GM19240 (cell line): ENCODE measurements at regions not wholly inside any gene's neighbourhood (a gene's known extent, or its start where the extent isn't known, plus 50 kb on each side); places are given as distances from the start of the nearest gene placed in this dataset.

ENCODE experiments used
- DNase-seq: peaks from one replicate; pipeline ENCODE4 v3.0.0; 2011; ENCODE audit warnings: low spot score; ENCODE audit not compliant: insufficient read length

DNA sequence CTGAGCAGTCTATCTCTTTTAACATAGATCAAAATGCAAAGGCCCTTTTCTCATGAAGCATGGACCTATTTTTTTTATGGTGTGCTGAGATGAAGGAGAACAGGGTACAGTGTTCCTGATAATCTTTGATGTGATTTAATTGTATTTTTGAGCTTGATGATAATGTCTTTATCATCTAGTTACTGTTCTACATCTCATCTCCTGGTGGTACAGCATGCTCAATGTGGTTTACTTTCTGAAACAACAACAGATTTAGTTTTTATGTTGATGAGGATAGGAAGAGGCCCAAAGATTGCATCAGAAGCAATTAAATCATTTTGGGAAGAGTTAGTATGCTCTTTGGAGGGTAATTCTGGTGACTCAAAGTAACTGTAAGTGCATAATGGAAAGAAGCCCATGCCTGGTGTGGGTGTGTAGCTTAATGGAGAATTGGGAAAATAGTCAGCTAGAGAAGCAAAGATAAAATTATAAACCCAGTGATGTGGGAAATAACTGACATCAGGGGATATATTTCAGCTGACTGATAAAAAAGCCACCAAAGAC is 123.0 kb upstream of the KCNN2 start:
- no peak for DNase-seq

DNA sequence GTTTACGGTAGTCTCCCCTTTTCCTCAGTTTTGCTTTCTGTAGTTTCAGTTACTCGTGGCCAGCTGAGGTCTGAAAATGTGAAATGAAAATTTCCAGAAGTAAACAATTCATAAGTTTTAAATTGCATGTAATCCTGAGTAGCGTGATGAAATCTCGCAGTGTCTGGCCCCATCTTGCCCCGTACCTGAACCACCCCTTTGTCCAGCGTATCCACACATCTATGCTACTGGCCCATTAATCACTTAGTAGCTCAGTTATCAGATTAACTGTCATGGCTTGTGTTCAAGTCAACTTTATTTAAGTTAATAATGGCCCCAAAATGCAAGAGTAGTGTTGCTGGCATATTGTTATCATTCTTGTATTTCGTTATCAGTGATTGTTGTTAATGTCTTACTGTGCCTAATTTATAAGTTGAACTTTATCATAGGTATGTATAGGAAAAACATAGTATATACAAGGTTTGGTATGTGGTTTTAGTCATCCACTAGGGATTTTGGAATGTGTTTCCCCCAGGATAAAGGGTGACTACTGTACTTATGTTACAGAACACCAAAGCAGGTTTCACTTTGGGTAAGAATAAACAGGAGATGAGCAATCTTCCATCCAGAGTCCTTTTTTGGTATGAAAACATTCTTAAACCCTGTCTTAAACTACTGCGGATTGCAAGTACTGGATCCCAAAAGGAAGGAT is 118.4 kb upstream of the KCNN2 start:
- no peak for DNase-seq

DNA sequence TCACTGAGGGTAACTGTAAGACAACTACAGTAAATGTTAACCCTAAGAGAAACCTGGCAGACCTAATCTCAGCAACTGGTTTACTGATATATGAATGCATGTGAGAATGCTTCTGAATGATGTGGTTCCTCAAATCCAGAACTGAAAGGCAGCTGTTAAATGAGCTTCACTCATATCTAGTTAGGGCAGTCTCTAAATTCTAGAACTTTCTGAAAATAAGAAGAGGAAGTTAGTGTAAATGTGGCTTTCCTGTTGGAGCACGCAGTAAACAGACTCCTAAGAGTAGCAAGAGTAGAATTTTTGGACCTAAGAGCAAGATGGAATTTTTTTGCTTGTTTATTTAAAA is 117.9 kb upstream of the KCNN2 start:
- DNase-seq: no peak

GRCh38 chr5:114249823-114250222 is 112.0 kb upstream of the KCNN2 start:
- DNase-seq: no peak

DNA sequence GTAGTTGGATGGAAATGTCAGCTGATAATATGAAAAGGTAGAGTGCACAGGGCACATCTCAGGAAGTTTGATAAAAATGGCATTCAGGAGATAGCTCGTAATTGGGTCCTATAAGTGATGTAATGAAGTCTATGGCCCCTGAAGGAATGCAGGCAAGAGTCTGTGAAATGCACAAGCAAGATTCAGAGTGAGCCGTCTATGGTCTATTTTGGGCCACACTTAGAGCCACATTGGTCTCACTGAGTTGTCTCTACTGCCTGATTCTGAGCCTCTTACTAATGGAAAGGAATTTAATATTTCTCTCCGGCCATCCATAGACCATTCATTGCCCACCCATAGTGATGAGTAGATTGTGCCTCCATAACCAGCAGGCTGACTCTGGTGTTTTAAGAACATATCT is 111.3 kb upstream of the KCNN2 start:
- DNase-seq: no peak

DNA sequence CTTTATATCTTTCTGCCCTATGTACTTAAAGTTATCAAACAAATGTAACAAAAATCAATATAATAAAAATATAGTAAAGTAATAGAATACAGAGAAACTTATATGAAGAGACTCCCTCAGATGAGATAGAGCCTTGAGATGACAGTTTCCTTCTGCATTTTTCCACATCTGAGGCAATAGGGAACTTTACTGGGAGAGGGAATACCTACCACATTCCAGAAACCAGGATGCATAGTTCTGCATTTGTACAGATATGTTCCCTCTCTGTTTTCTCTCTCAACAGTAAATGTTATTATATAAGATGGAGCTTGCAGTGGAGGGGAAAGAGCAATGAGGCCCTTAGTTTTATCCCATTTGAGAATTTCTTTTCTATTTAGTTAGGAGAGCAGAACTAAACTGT is 109.6 kb upstream of the KCNN2 start:
- no peak for DNase-seq

GRCh38 chr5:114255260-114255659 is 106.6 kb upstream of the KCNN2 start:
- no peak for DNase-seq

GRCh38 chr5:114261989-114262388 is 99.9 kb upstream of the KCNN2 start:
- no peak for DNase-seq

GRCh38 chr5:114265432-114266060 is 96.3 kb upstream of the KCNN2 start:
- no peak for DNase-seq

DNA sequence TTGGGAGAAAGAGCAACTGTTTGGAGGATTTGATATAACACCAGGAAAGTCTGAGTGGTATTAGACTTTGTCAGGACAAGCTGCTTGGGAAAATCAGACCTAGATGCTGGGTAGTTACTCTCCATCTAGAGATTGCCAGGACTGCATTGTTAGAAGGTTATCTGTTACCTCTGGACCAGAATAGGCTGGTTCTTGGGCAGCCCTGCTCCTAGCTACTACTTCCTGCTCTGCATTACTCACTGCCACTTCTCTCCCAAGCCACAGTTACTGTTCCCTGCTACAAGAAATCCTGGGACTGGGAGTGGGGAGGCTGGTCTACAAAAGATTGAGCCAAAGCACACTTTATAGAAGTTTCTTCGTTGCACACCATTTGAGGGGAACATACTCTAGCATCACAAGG is 95.5 kb upstream of the KCNN2 start:
- DNase-seq: no peak

DNA sequence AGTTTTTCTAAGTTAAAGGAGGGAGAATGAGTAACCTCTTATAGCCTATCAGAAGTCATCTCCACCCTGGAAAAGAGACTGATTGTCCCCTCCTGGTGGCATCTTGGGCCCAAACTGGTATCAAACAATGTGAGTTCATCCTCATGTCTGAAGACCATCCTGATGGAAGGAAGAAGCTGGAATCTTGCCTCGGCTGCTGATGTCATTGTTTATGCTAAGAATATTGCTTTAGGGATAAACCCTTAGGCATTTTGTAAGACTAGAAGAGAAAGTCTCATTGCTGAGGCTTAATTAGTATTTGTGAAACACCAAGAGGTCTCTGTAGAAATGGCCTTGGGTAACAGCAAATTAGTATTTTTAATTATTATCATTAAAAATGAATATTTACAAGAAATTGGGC is 65.7 kb upstream of the KCNN2 start:
- no peak for DNase-seq

- DNase-seq: no peak
Measured at GRCh38 chr5:114297915-114298314, 64.0 kb upstream of the KCNN2 start.

DNA sequence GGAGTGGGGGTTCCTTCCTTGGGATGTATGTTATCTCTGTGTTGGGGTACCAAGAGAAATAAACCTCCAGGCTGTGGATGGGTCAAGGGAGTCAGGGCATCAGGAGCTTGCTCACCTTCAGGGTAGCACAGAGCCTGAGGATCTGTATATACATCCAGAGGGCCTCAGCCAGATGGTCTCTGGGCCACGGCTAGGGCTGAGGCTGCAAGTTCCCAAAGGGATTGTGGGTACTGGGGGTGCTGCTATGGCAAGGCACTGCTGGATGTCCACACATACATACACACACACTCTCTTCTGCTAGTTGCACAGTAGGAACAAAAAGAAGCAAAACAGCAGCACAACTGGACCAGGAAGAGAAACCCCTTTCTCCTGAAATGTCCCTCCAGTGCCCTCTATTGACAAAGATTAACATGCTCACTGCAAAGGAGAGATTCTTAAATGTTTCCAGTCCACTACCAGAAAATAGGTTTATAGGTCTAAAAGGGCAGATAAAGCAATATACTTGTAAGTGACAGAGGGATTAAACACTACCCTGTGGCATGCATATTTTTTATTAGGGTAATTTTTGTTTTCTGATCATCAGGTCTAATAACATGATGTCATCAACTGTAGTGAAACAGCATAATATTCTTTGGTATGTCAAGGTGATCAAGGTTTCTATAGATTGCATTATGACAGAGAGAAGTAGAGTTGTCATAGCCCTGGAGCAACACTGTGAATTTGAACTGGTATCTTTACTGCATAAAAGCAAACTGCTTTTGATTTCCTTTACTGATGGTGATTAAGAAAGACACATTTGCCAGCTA is 56.3 kb upstream of the KCNN2 start:
- DNase-seq: no peak

GRCh38 chr5:114308017-114308416 is 53.9 kb upstream of the KCNN2 start:
- no peak for DNase-seq

GRCh38 chr5:114308508-114308907 is 53.4 kb upstream of the KCNN2 start:
- DNase-seq: no peak

DNA sequence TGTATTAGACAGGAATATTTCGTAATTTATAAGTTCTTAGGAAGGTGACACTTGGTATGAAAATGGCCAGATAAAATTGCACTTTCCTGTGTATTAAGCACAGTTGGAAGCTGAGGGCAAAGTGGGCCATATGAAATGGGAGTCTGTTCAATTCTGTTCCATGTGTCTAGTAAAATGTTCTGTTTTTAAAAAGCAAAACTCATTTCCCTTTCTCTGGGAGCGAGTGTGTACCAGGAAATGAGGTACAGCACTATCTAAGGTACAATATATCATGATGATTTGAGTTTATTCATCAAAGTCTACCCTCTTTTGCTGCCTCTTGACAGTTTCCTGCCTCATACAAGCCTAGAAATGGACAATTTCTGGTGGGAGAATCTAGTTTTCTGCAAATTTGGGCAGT is 51.2 kb upstream of the KCNN2 start:
- DNase-seq: no peak

- no peak for DNase-seq
Measured at GRCh38 chr5:114311281-114311680, 50.6 kb upstream of the KCNN2 start.

DNA sequence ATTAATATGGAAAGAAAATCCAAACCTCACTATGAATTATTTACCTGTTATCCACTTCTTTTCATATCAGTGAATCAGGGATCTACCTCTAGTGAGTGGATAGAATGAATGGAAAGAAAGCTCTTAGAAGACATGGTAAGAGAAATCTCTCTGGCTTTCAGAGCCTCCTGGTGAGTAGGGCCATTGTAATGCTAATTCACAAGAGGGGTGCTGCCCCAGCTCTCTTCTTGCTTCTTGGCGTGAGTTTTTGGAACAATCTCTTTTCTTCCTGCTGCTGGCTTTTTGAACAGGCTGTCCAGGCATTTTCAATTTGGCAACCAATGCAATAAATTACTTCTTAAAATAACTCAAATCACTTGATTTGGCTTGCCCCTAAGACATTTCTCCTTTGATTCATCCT is 49.9 kb upstream of the KCNN2 start:
- DNase-seq: no peak
